HG02642 (cell line): ENCODE measurements at regions not wholly inside any gene's neighbourhood (a gene's known extent, or its start where the extent isn't known, plus 50 kb on each side); places are given as distances from the start of the nearest gene placed in this dataset.
A peak's percentile ranks its signal among the peaks of the same experiment; 100 is the strongest.
"Not testable (repeated sequence)": the region's sequence is repeated elsewhere in the genome, so short reads cannot be mapped to it uniquely, and the experiment has no call there.

ENCODE experiments used
- ATAC-seq: cut with Tn5 transposase; IDR thresholded peaks from one replicate; pipeline ENCODE4 v1.9.1; 2021; ENCODE audit warnings: mild to moderate bottlenecking; ENCODE audit not compliant: unreplicated experiment, poor library complexity

DNA sequence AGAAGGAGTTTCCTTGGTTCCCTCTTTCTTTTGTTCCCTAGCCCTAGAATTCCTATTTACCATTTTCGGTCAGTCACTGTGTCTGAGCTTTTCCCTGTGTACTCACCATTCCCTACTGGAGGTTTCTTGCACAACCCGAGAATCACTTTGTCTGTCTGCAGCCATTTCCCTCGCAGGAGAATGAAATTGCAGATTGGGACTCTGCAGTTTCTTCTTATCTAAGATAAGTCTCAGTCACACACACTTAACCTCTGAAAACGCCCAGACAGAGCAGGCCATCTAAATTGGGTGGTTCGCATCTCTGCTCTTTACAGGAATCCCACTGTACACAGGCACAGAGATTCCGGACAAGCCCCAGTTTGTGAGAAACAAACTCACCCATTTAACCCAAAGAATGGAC, 58.6 kb upstream of the CNTNAP2 start:
- ATAC-seq: no peak

DNA sequence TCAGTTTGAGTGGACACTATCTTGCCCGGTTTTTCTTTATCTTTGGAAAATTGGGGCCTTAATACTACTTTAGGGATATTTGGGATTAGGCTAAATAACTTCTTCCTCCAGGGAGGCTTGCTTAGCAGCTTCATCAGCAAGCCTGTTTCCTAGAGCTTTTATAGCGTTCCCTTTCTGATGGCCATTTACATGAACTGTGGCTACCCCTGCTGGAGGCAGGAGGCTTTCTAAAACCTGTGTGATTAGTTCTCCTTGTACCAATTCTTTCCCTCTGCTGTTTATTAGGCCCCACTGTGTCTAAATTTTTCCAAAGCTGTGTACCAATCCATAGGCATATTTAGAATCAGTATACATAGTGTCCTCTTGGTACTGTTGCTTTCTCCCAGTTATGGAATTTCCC, 61.7 kb upstream of the CNTNAP2 start:
- ATAC-seq: no peak

DNA sequence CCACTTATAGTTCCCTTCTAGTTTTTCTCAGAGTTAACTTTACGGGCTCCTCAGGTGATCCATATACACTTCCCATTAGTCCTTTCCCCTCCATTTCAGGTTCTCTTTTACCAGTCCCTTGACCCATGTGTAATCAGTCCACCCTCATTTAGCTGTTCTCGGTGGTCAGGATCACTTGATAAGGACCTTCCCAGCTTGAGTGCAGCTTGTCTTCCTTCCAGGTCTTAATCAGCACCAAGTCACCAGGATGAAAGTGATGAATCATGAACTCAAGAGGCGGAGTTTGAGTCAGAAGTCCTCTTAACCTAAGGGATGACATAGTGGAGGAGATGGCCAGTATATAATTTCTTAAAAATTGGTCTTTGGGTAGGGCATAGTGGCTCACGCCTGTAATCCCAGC, 63.1 kb upstream of the CNTNAP2 start:
- no peak for ATAC-seq

DNA sequence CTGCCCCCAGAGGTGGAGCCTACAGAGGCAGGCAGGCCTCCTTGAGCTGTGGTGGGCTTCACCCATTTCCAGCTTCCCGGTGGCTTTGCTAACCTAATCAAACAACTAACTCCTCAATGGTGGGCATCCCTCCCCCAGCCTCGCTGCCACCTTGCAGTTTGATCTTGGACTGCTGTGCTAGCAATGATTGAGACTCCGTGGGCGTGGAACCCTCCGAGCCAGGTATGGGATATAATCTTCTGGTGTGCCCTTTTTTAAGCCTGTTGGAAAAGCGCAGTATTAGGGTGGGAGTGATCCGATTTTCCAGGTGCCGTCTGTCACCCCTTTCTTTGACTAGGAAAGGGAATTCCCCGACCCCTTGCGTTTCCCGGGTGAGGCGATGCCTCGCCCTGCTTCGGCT, 73.3 kb upstream of the CNTNAP2 start:
- ATAC-seq: not testable (repeated sequence)

DNA sequence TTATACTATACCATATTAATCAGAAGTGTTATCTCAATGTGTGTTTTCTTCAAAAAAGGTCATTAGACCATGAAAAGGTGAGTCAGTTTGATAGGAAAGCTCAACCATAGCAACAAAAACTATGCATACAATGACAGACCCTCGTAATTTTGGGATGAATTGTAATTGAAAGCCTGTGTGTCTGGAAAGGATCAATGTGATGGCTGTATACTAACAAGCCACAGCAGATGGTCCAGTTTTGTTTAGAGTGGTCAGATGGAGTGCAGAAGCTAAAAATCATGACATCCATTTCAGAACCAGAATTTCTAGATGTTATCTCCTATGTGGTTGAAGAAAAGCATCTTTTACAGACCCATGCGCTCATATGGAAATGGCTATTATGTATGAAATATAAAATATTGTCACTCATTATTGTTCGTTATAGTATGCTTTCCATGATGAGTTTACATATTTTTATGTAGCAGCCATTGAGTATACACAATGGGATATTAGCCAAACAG, 88.3 kb upstream of the CNTNAP2 start:
- ATAC-seq: no peak

DNA sequence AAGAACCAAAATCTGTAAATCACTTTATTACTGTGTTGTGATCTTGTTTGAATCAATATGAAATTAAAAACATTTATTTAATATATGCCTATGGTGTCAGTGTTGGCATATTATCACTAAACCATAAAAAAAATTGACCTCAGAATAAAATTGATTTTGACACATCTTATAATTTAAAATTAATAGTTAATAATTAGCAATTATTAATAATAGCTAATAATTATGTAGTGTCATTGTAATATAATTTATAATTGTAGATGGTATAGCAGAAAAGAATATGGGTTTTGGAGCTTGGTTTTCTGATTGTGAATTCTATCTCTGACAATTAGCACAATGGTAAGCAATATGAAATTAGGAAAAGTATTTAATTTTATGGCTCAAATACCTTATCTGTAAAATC, 89.4 kb upstream of the CNTNAP2 start:
- ATAC-seq: no peak

DNA sequence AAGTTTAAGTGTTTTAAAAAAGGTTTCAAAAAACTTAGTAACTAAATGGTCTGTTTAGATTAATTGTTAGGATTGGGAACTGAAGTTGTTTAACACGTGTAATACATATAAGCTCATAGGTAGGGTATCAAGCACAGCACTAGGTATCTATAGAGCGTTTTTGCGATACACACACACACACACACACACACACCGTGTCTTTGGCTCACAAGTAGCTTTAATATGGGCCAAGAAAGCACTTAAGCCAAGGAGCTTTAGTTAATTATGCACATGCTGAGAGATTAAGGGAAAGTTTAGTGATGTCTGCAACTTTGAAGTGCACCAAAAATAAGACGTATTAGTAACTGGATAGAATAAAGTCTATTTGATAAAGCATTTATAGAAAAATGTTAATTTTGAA, 93.8 kb upstream of the CNTNAP2 start:
- no peak for ATAC-seq

DNA sequence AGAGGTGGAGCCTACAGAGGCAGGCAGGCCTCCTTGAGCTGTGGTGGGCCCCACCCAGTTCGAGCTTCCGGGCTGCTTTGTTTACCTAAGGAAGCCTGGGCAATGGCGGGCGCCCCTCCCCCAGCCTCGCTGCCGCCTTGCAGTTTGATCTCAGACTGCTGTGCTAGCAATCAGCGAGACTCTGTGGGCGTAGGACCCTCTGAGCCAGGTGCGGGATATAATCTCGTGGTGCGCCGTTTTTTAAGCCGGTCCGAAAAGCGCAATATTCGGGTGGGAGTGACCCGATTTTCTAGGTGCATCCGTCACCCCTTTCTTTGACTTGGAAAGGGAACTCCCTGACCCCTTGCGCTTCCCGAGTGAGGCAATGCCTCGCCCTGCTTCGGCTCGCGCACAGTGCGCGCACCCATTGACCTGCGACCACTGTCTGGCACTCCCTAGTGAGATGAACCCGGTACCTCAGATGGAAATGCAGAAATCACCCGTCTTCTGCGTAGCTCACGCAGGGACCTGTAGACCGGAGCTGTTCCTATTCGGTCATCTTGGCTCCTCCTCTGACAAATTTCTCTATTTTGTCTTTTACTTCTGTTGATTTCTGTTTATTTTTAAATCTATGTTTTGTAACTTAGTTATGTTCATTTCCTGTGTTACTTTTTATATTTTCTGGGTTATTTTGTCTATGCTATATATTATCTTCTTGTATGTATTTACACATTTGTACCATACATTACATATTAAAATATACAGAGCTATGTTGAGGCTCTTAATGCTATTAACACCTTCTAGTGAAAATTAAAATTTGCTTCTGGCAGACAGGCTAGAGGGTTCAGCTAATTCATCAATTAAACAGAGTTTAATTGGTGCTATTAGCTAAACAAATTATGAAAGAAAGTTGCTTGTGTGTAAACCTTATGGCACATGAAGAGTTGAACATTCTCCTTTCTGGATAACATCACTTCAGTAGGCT, 97.3 kb upstream of the CNTNAP2 start:
- not testable (repeated sequence) for ATAC-seq

DNA sequence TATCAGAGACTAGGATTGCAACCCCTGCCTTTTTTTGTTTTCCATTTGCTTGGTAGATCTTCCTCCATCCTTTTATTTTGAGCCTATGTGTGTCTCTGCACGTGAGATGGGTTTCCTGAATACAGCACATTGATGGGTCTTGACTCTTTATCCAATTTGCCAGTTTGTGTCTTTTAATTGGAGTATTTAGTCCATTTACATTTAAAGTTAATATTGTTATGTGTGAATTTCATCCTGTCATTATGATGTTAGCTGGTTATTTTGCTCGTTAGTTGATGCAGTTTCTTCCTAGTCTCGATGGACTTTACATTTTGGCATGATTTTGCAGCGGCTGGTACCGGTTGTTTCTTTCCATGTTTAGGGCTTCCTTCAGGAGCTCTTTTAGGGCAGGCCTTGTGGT, 99.2 kb upstream of the CNTNAP2 start:
- ATAC-seq: not testable (repeated sequence)

DNA sequence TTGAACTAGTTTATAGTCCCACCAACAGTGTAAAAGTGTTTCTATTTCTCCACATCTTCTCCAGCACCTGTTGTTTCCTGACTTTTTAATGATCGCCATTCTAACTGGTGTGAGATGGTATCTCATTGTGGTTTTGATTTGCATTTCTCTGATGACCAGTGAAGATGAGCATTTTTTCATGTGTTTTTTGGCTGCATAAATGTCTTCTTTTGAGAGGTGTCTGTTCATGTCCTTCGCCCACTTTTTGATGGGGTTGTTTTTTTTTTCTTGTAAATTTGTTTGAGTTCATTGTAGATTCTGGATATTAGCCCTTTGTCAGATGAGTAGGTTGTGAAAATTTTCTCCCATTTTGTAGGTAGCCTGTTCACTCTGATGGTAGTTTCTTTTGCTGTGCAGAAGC, 102.4 kb upstream of the CNTNAP2 start:
- not testable (repeated sequence) for ATAC-seq

DNA sequence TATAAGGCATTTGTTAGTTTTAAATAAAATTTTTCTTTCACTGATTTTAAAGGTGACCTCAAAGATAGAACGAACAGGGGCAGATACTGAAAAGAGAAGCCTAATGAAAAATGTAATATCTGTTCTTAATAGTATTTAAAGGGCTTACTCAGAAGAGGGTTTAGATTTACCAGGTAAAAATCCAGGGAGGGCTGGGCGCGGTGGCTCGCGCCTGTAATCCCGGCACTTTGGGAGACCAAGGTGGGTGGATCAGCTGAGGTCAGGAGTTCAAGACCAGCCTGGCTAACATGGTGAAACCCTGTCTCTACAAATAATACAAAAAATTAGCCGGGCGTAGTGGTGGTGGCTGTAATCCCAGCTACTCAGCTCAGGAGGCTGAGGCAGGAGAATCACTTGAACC, 108.3 kb upstream of the CNTNAP2 start:
- ATAC-seq: no peak

DNA sequence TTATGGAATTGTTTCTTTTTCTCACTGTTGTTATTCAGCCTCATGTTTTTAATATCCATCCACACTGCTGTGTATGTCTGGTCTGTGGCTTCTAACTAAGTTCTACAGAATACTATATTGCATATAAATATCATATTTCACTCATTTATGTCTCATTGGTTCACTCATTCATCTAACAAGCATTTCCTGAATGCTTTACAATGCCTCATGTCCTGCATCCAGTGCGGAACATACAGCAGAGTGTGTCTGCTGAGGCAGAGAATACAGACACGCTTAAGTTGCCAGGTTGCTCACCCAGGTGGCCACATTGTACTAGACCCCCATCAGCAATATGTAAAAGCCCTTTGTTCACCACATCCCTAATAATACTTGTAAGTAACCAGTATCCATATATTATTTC, 111.8 kb upstream of the CNTNAP2 start:
- ATAC-seq: no peak

DNA sequence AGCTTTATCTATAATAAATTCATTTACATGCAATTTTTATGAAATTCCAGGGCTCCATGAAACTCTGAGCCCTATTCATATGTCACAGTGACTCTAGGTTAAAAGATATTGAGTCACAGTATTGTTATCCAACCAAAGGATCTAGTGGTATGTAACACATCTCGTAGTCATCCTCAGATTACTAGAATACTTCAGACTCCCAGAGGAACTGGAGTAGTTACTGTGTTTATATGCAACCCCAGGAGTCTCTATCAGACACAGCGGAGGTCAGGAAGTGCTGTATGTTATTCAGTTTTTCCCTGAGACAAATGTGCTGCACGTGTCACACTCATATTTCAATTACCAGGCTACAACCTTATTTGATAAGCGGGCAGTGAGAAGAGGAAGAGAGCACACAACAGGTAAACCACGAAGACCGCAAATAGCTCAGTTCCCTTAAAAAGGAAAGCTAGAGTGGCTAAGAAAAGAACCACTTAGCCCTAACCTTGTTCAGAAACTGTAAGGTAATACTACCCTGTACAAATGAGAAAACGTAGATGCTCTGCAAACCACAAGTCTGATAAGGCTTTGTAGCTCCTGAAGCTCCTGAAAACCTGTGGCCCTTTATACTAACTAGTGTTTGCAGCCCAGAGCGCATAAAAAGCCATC, 114.0 kb upstream of the CNTNAP2 start:
- ATAC-seq: peak; percentile 94

DNA sequence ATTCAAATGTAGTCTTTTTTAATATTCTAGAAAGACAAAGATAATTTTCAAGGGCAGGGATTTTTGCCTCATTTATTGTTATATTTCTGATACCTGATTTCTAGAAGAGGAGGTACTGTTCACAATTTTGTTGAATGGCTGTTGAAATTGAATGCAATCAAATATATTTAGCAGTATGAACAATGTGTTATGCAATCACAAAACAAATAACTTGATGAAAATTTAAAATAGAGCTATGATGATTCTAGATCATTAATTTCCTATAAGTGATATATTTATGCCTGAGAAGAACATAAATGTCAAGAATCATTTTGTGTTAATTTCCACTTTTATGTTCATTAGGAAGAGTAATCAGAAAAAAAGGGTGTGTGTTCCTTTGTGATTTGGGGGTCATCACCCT, 114.6 kb upstream of the CNTNAP2 start:
- ATAC-seq: no peak

DNA sequence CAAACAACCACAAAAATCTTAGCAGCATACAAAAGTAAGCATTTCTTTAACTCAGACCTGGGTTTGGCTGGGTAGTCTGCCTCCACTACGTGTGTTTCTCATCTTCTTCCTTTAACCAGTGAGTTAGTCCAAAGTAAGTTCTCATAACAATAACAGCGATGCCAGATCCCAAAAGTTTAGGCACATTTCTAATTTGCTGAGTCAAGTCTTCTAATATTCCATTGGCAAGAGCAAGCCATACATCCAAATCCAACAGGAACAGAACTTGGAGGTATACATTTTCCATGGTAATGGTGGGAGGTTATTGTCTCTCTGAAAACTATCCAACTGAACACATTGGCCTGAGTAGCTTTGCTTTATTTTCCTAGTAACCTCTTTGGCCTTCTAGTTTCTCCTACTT, 115.7 kb upstream of the CNTNAP2 start:
- no peak for ATAC-seq

DNA sequence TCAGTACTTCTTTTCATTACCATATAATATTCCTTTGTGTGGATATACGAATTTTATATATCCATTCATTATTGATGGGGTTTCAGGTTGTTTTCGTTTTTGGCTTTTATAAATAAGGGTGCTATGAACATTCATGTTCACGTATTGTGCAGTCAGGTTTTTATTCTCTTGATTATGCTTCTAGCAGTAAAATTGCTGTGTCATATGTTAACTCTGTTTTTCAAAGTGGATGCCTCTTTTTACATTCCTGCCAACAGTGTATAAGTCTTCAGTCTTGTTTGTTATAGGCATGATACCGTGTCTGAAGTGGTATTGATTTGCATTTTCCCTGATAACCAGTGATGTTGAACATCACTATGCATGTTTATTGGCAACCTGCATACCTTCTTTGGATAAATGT, 127.1 kb upstream of the CNTNAP2 start:
- ATAC-seq: no peak

DNA sequence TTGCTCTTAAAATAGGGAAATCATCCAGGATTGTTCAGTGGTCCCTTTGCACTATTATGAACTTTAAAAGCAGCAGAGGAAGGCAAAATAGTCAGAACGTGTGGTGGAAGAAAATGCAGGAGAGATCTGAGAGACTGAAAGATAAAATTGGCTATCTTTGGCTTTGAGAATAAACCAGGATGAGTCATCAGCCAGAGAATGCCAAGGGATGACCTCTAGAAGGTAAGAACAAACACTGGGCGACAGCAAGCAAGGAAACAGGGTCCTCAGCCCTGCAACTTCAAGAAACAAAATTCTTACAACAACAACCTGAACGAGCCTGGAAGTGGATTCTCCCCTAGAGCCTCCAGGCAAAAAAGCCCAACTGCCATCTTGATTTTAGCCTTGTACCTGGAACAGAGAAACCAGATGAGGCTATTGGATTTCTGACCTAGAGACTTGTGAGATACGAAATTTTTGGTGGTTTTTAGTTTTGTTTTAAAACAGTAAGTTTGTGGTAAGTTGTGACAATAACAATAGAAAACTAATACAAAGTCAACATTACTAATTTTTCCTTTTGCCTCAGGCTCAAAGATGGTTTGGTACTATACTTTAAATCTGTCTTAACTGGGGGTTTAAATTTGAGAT, 130.2 kb upstream of the CNTNAP2 start:
- ATAC-seq: no peak

DNA sequence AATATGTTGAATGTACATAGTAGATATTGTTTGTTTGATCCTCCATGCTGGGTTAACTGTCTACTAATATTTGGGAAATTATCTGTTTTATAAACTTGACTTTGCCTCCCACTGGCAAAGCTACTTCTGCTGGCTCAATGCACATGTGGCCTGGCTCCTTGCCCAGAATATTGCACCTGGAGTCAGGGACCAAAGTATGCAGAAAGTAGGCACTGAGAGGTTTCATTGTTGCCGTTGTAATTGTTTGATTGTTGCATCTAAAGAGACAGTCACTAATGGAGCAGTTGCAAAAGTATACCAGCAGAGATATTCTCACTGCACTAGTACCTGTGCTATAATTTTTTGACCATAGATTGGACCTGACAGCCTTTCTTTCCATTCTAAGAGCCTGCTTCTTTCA, 137.8 kb upstream of the CNTNAP2 start:
- no peak for ATAC-seq

DNA sequence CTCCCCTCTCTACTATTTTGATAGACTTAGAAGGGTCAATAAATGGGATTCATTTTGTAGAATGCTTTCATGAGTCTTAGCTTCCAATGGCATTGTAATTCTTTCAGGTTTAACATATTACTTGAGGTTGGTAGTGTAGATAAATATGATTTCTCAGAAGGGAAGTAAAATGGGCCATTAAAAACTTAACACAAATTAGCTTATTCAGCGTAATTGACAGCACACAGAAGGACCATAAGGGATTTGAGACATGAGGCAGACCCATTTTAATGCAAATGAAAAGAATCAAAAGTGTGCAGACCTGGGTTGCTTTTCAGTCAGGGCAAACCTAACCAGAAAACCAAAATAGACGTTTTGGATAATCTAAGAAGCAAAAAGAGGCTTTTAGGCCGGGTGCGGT, 156.6 kb upstream of the CNTNAP2 start:
- no peak for ATAC-seq

DNA sequence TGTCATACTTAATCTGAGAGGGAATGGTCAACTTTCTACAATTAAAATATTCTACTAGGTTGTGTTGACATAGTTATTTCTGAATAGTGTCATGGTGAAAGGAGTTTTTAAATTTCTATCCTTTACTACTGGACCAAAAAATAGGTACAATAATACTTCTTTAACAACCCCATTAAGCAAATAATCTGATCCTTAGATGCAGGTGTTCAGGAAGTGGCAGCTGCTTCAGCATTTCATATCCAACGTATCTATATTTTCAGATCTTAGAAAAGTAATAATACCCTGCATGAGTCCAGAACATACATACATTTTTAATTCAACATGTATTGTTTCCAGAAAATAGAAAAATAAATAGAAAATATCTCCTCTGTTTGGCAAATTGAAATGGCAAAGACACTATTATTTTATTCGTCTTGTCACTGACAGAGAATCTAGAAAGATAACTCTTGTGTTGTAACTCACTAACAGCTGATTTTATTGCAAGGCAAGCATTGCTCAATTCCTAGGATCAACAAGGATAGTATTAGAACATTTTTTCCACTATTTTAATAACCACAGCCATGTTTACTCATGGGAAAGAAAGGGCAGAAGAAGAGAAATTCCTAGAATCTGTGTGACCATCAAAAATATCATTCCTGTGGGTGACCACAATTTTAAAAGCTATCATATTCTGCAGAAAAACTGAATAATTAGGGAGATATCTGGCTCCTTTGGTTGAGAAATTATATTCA, 159.3 kb upstream of the CNTNAP2 start:
- no peak for ATAC-seq
